ENCODE measurements at regions not wholly inside any gene's neighbourhood (a gene's known extent, or its start where the extent isn't known, plus 50 kb on each side); places are given as distances from the start of the nearest gene placed in this dataset.
"Not testable (repeated sequence)": the region's sequence is repeated elsewhere in the genome, so short reads cannot be mapped to it uniquely, and the experiment has no call there.

- DNase-seq = no peak
Observed at GRCh38 chr15:24848050-24848449, 106.7 kb upstream of the SNRPN start.

- no peak for DNase-seq
Observed at GRCh38 chr15:24856397-24857390, 98.1 kb upstream of the SNRPN start.

DNA sequence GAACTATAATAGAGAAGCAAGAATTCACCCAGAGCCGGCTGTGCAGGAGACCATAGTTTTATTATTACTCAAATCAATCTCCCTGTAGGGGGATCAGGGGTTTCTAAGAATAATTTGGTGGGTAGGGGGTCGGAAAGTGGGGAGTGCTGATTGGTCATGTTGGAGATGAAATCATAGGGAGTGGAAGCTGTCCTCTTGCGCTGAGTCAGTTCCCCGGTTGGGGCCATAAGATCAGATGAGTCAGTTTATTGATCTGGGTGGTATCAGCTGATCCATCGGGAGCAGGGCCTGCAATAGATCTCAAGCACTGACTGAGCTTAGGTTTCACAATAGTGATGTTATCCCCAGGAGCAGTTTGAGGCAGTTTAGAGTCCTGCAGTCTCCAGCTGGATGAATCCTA, 97.0 kb upstream of the SNRPN start:
- no peak for DNase-seq

DNA sequence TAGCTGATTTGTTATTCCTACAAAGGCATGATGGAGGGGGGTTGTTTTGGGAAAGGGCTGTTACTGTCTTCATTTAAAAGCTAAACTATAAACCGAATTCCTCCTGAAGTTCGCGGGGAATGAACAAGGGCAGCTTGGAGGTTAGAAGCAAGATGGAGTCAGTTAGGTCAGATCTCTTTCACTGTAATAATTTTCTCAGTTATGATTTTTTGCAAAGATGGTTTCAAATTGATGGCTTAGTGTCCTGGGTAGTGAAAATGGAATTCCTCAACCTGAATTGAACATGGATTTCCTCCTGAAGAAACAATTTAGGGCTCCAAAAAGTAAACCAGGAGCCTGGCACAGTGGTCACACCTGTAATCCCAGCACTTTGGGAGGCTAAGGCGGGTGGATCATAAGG, 96.6 kb upstream of the SNRPN start:
- DNase-seq = not testable (repeated sequence)

- no peak for DNase-seq
Observed at GRCh38 chr15:24858737-24859601, 95.8 kb upstream of the SNRPN start.

- DNase-seq = no peak
Observed at GRCh38 chr15:24861014-24861690, 93.6 kb upstream of the SNRPN start.

GRCh38 chr15:24862726-24863521, 91.9 kb upstream of the SNRPN start:
- no peak for DNase-seq

DNA sequence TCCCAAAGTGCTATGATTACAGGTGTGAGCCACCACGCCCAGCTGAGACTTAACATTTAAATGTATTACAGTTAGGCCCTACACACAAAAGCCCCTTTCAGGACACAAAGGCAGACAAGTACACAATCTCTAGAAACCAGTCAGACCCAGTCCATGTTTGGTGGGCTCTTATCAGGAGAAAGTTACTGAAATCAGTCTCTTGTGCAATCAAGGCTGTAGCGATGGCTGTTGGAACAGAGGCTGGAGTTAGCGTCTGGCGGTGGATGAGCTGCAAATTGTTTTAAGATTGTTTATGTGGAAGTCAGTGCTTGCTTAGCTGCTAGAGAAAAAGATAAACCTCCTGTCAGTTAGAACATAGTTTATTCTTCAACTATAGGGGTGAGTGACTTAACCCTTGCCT, 89.5 kb upstream of the SNRPN start:
- DNase-seq = no peak

- DNase-seq = no peak
Observed at GRCh38 chr15:24877174-24877573, 77.6 kb upstream of the SNRPN start.

GRCh38 chr15:24878153-24878552, 76.6 kb upstream of the SNRPN start:
- DNase-seq = no peak

GRCh38 chr15:24879492-24879891, 75.3 kb upstream of the SNRPN start:
- DNase-seq = no peak

- DNase-seq = no peak
Observed at GRCh38 chr15:24880663-24881062, 74.1 kb upstream of the SNRPN start.

DNA sequence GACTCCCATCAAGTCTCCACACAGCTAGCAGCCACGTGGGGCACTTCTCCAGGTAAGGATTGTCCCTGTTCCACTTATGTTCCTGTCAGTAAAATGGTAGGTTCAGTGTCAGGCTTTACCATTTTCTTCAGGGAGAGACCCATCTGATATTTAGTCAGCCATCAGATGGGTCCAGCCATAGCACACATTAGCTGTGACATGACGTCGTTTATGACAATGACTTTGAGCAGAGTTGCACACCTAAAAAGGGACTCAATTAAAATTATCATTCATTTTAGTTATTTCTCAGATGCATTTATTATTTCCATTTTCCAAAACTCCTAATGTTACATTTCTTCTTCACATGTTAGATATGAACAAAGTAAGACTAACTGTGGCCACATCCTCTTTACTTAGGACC, 68.2 kb upstream of the SNRPN start:
- DNase-seq = no peak

DNA sequence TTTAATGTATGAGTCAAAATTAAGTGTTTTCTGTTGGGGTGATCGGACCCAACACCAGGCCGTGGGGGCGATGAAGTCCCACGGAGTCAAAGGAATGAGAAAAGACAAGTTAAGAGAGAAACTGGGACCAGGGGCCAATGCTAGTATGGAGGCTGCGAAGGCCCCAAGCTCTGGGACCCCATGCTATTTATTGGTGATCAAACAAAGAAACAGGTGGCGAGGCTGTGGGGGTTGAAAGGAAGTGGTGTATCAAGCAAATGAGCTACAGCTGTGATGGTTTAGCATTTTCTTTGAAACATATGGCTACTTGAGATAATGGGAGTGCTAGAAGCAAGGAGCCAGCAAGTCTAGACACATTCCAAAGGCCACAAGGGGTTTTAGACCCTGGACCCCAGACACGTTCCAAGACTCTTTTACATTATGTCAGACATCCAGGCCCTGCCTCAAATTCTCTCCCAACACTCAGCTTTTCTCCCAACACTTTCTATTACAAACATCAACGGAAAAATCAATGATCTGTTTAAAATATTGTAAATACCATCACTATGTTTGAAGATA, 56.0 kb upstream of the SNRPN start:
- no peak for DNase-seq

DNA sequence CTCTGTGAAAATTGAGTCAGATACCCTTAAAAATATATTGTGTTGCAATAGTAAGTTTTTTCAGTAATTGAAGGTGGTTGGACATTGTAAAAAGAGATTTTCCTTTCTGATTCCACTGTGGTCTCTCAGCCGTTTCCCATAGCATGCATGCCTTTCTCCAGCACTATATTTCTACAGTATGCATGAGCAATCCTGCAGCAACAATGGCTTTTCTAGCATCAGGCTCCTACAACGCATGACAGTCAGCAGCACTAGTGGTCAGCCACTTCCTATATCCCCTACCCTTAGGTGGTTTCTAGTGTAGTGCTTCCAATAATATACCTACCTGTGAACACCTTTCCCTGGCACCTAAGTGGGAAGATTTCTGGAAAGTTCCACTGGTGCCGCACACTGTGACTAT, 55.4 kb upstream of the SNRPN start:
- no peak for DNase-seq

DNA sequence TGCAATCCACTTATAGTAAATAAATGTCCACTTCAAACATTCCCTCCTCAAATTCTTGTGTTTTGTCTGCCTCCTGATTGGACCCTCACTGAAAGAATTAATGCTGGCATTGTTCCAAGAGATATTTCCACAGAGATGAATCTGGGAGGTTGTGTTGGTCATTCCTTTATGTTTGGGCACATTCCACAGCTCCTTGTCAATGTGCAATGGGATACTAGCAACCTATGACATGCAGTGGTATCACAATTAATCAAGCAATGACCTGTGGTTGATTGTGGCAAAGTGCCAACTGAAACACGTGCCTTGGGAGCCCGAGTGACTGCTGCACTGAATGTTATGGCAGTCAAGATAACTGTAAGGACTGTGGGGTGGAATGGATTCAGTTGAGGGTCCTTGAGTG, 55.0 kb upstream of the SNRPN start:
- DNase-seq = no peak

GRCh38 chr15:24901409-24901808, 53.4 kb upstream of the SNRPN start:
- DNase-seq = no peak
